HG02763 (cell line): ENCODE measurements at regions not wholly inside any gene's neighbourhood (a gene's known extent, or its start where the extent isn't known, plus 50 kb on each side); places are given as distances from the start of the nearest gene placed in this dataset.

Experiments used
- ATAC-seq: cut with Tn5 transposase; IDR thresholded peaks from one replicate; pipeline ENCODE4 v1.9.1; 2021; ENCODE audit warnings: mild to moderate bottlenecking, moderate library complexity; ENCODE audit not compliant: unreplicated experiment

- no peak for ATAC-seq
These were observed 133.0 kb upstream of the LEF1 start for GRCh38 chr4:108301545-108302251.

- ATAC-seq, result no peak
These were observed 128.9 kb upstream of the LEF1 start for GRCh38 chr4:108297605-108298004.

DNA sequence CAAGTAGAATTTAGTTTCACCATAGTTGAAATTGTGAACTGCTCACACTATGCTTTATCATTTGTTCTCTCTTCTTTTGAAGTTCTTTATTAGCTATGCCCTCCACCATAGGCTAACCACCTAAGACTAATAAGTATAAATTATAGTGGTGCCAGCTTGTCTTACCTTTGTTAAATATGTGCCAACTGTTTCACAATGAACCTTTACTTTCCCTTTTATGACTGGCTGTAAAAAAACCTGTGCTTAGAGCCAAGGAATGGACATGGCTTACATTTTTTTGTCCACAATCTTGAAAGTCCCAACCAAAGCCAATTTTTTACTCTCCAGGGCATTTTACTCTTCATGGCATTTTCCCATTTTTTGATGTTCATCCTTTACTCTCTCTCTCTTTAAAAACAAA, 123.5 kb upstream of the LEF1 start:
- ATAC-seq, result no peak

- ATAC-seq, result no peak
These were observed 122.4 kb upstream of the LEF1 start for GRCh38 chr4:108291137-108291536.

GRCh38 chr4:108287834-108288413, 119.2 kb upstream of the LEF1 start:
- ATAC-seq, result no peak

DNA sequence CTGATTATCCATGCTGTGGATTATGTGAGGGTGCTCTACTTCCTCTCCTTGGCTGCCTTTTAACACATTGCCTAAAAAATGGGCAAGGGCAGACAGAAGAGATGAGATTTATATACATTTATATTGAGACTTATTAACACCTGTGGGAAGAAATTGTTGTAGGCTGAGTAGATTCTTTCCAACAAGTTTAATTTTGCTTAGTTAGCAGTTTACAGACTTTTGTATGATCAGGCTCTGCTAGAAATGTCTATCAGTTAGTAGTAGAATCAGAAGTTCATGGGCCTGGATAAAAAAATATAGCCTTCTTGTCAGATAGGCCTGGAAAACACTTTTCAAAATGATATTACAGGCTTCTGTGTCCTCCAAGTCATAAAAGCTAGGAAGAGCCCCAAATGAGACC, 111.3 kb upstream of the LEF1 start:
- no peak for ATAC-seq

GRCh38 chr4:108276690-108277089, 108.0 kb upstream of the LEF1 start:
- ATAC-seq, result no peak

- no peak for ATAC-seq
These were observed 104.3 kb upstream of the LEF1 start for GRCh38 chr4:108272986-108273385.

GRCh38 chr4:108272561-108272960, 103.8 kb upstream of the LEF1 start:
- no peak for ATAC-seq

DNA sequence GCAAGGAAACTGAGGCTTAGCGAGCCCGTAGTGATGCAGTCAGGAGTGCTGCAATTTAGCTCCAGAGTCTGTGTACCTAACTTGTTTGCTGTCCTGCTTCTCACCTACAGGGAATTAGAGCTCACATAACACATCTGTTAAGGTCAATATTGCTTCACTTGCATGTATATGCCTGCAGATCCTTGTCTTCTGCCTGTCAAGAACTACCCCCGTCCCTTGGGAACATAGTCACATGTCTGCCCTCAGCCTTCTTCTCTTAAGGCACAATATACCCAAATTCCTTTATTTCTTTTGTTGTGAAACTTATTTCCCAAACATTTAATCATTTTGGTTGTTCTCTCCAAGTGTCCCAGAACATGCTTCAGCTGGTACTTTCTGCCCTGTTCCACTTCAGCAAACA, 103.3 kb upstream of the LEF1 start:
- ATAC-seq, result no peak

GRCh38 chr4:108270466-108271450, 102.0 kb upstream of the LEF1 start:
- ATAC-seq, result no peak

GRCh38 chr4:108264693-108265092, 96.0 kb upstream of the LEF1 start:
- ATAC-seq, result no peak

DNA sequence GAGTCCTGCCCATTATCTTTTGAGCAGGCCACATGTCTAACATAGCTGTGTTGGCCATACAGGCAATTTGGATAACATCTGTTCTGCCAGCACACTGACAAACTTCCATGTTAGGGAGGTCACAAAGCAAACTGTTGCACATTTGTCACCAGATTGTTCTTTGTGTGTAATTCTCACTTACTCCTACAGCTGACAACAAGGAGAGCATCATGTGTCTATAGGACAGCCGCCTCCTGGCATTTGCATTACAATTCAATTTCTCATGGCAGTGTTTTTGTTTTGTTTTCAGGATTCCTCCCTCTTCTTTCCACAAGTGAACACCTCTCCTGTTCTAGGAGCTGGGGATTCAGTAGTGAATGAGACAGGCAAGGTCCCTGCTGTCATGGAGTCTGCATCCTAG, 94.3 kb upstream of the LEF1 start:
- no peak for ATAC-seq

GRCh38 chr4:108261026-108261425, 92.3 kb upstream of the LEF1 start:
- no peak for ATAC-seq

- no peak for ATAC-seq
These were observed 87.8 kb upstream of the LEF1 start for GRCh38 chr4:108256538-108256937.

DNA sequence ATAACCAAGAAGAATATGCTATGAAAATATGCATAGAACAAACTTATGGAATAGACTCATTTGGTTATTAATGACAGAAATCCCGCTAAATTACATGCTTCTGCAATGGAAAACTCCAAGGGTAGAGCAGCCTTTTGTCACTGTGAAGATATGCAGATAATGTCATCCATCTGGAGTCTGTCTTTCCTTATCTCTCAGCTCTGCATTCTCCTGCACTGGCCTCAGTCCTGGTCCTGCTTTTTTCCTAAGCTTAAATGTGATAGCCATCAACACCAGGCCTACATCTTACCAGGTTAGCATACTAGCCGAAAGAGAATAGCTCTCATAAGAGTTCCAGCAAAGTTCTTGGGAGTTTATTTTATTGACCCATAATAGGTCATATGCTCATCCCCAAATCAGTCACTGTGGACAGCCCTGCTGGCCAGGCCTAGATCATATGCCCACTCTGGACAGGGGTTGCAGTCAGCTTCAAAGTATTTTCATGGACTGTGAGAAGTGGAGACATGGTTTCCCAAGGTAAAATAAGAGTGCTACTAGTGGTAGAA, 86.5 kb upstream of the LEF1 start:
- ATAC-seq, result no peak

DNA sequence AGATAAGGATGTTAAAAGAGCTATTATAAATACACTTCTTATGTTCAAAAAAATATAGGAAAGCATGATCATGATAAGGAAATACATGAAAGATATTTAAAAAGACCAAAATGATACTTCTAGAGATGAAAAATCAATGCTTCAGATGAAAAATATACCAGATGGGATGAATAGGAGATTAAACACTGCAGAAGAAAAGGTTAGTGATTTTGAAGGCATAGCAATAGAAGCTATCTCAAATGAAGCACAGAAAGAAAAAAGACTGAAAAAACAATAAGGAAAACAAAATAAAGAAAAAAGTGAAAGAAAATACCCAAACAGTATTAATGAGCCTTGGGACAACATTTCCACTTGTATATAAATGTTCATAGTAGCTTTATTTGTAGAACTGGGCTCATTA, 80.7 kb upstream of the LEF1 start:
- no peak for ATAC-seq

GRCh38 chr4:108247387-108248049, 78.8 kb upstream of the LEF1 start:
- ATAC-seq, result no peak

GRCh38 chr4:108244606-108245005, 75.9 kb upstream of the LEF1 start:
- no peak for ATAC-seq

DNA sequence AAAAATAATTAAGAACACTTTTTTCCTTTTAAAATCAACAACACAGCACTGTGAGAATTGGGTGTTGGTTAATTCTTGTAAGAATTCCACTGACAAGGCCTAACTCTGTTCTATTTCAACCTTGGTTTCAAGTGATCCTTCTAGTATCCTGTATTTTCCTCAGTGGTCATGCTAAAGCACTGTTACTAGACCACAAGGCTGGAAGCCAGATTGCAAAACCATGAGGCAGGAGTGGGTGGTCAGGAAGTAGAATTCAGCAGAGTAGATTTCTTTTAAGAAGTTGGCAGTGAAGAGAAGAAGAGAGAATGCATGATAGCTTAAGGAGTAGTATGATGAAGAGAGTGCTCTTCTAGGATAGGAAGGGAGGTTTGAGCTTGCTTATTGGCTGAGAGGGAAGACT, 71.6 kb upstream of the LEF1 start:
- ATAC-seq, result no peak

DNA sequence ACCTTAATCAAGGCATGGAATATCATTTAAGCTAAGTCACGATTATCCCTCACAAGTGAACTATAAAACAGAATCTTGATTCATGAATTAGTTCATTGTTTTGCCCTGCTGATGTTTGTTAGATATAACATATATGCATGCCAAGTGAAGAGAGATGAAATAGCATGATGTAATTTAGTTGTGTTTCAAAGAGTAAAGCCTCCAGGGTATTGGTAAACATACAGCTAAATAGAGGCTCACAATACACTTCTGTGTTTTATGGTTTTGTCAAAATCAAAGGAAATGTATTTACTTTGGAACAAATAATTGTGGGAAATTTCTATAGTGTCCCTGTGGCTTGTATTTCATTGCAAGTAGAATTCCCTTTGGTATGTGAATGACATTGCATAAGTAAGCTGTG, 69.0 kb upstream of the LEF1 start:
- ATAC-seq, result no peak
